Keratinocyte (primary cell): ENCODE measurements at regions not wholly inside any gene's neighbourhood (a gene's known extent, or its start where the extent isn't known, plus 50 kb on each side); places are given as distances from the start of the nearest gene placed in this dataset.

Experiments used
- EZH2 ChIP-seq: IDR thresholded peaks from one replicate; pipeline ENCODE4 v1.6.1; 2012; ENCODE audit warnings: inconsistent platforms, mild to moderate bottlenecking, low read length, moderate library complexity
- TF ChIP-seq, protein P1 (sequence below), 3 experiments: IDR thresholded peaks in 1 of 3; conservative IDR thresholded peaks in 1 of 3; optimal IDR thresholded peaks in 1 of 3; 2 replicates in 2 of 3; 3 replicates in 1 of 3; pipeline versions ENCODE3 to v1.5.1; 2011; ENCODE audit warnings: low read length in 3 of 3, mild to moderate bottlenecking in 3 of 3, moderate library complexity in 2 of 3, control low read depth in 1 of 3, inconsistent platforms in 1 of 3; ENCODE audit not compliant: insufficient read depth in 2 of 3; ENCODE audit errors: extremely low read depth in 1 of 3

DNA sequence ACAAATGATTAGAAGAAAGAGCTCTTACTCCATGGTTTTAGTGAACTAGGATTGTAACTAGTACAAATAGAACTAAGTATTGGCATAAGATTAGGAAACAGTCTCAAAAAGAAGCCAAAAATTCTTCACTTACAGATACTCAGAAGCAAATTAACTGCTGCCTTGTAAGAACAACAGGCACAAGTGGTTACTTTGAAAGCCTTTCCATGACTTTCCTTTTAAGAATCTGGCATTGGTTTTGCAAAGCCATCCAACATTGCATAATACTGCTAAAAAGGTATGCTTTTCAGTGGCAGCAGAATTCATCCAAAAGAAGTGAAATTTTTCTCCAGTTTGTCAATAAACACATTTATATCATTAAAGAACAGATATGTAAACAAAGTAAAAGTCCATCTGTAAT, 126.8 kb upstream of the ODAD2 start:
- TF ChIP-seq, protein P1, sequence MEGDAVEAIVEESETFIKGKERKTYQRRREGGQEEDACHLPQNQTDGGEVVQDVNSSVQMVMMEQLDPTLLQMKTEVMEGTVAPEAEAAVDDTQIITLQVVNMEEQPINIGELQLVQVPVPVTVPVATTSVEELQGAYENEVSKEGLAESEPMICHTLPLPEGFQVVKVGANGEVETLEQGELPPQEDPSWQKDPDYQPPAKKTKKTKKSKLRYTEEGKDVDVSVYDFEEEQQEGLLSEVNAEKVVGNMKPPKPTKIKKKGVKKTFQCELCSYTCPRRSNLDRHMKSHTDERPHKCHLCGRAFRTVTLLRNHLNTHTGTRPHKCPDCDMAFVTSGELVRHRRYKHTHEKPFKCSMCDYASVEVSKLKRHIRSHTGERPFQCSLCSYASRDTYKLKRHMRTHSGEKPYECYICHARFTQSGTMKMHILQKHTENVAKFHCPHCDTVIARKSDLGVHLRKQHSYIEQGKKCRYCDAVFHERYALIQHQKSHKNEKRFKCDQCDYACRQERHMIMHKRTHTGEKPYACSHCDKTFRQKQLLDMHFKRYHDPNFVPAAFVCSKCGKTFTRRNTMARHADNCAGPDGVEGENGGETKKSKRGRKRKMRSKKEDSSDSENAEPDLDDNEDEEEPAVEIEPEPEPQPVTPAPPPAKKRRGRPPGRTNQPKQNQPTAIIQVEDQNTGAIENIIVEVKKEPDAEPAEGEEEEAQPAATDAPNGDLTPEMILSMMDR (optimal IDR thresholded peaks at IDR 0.05 in 1 of 3, IDR thresholded peaks at IDR 0.05 in 1 of 3, conservative IDR thresholded peaks at IDR 0.05 in 1 of 3; ENCODE audit: extremely low read depth in 1 of 3, insufficient read depth in 2 of 3, low read length in 3 of 3) = no peak
- TF ChIP-seq EZH2 = no peak
